Panc1 (cell line): ENCODE measurements at regions not wholly inside any gene's neighbourhood (a gene's known extent, or its start where the extent isn't known, plus 50 kb on each side); places are given as distances from the start of the nearest gene placed in this dataset.

ENCODE experiments used
- ATAC-seq: fragments of 200-7000 bp; cut with Tn5 transposase; 2 replicates; pipeline ENCODE4 v1.9.1; 2020; ENCODE audit warnings: mild to moderate bottlenecking, moderate library complexity
- BruUV-seq: library from RNA; stranded (reverse); fragments of 400-500 nt; replicated peaks from 2 replicates; lab custom pipeline; 2021; lab: Mats Ljungman, UMichigan
- CTCF ChIA-PET: fragments of 300-600 bp; sonication (Branson Sonifier 250); formaldehyde crosslinking; loops from one replicate; lab custom pipeline; 2022; ENCODE audit warnings: antibody characterized with exemption; lab: Charles Lee
- POLR2A ChIA-PET: fragments of 300-600 bp; sonication (Branson Sonifier 250); formaldehyde crosslinking; loops from one replicate; lab custom pipeline; 2022; ENCODE audit warnings: antibody characterized with exemption; lab: Charles Lee
- DNase-seq: peaks from one replicate; pipeline ENCODE4 v3.0.0-alpha.2; 2010; ENCODE audit warnings: low read depth, low spot score
- H3K27ac ChIP-seq: 2 replicates; pipeline ENCODE4 v1.5.1; 2011; ENCODE audit warnings: mild to moderate bottlenecking, low read length, inconsistent platforms
- H3K27me3 ChIP-seq: fragments of 200-500 bp; sonication (Bioruptor generic); 2 replicates; pipeline ENCODE4 v1.6.0; 2014; ENCODE audit warnings: low read length, inconsistent platforms; ENCODE audit not compliant: control insufficient read depth, insufficient read depth
- H3K36me3 ChIP-seq: fragments of 200-500 bp; sonication (Bioruptor generic); 2 replicates; pipeline ENCODE4 v1.5.1; 2014; ENCODE audit warnings: inconsistent platforms, mild to moderate bottlenecking, low read length, moderate library complexity; ENCODE audit not compliant: control insufficient read depth, insufficient read depth
- H3K4me1 ChIP-seq: 2 replicates; pipeline ENCODE4 v1.5.1; 2011; ENCODE audit warnings: inconsistent platforms, mild to moderate bottlenecking, low read length, moderate library complexity; ENCODE audit not compliant: control insufficient read depth, insufficient read depth
- H3K4me3 ChIP-seq, 2 experiments: 2 replicates each; pipeline ENCODE4 v1.5.1; 2011 to 2012; ENCODE audit warnings: low read depth in 2 of 2, low read length in 2 of 2, mild to moderate bottlenecking in 2 of 2, inconsistent platforms in 1 of 2, moderate library complexity in 1 of 2
- H3K9me3 ChIP-seq: fragments of 200-500 bp; sonication (Bioruptor generic); 2 replicates; pipeline ENCODE4 v1.5.1; 2014; ENCODE audit warnings: low read depth, mild to moderate bottlenecking, inconsistent platforms, low read length, moderate library complexity; ENCODE audit not compliant: control insufficient read depth, insufficient read depth
- POLR2AphosphoS5 ChIP-seq: IDR thresholded peaks from 2 replicates; pipeline ENCODE4 v1.6.1; 2012; ENCODE audit warnings: mild to moderate bottlenecking, low read depth, low read length, moderate library complexity
- SIN3A ChIP-seq: IDR thresholded peaks from 2 replicates; pipeline ENCODE4 v1.6.1; 2012; ENCODE audit warnings: low read depth, mild to moderate bottlenecking, low read length, moderate library complexity, borderline replicate concordance; ENCODE audit not compliant: insufficient read depth
- TCF7L2 ChIP-seq: IDR thresholded peaks from 2 replicates; pipeline ENCODE4 v1.6.1; 2011; ENCODE audit warnings: mild to moderate bottlenecking, low read depth, low read length, inconsistent platforms
- in situ Hi-C: cut with HindIII; loops from 2 replicates; pipeline ENCODE4 v1.10.0; 2016; ENCODE audit warnings: low sequenced_read_pairs, low pct_unique_long_range_greater_than_20kb
- intact Hi-C: fragments of 100-400 bp; cut with micrococcal nuclease; formaldehyde crosslinking; loops from one replicate; pipeline ENCODE4 v1.10.0; 2022; ENCODE audit not compliant: unreplicated experiment
- TF ChIP-seq, protein P1 (sequence below), 2 experiments: IDR thresholded peaks; 2 replicates each; pipeline ENCODE4 v1.6.1; 2011 to 2012; ENCODE audit warnings: low read depth in 2 of 2, control low read depth in 1 of 2, low read length in 1 of 2, mild to moderate bottlenecking in 1 of 2, moderate library complexity in 1 of 2; ENCODE audit not compliant: insufficient read depth in 1 of 2
- TF ChIP-seq, protein P2 (sequence below): fragments of 450-650 bp; IDR thresholded peaks from 2 replicates; pipeline ENCODE4 v1.5.1; 2017; ENCODE audit warnings: mild to moderate bottlenecking

DNA sequence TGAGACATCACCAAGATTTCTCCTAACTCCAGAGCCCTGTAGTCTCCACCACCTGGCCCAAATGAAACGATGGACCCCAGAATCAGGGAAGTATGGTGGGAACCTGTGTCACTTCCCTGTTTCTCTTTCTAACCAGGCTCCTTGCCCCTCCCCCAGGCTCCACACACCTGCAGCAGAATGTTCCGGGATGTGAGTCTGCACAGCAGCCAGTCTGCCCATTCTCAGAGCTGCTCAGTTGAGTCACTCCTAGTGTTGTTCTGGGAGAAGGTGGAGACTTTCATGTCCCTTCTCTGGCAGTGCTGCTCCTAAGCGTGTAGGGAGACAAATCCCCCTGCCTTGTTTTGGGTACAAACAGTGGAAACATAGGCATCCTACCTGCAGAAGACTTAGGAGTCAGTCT is 76.0 kb upstream of the XPA start:
- in situ Hi-C loops (no loop called here), intact Hi-C loops (no loop called here)
- DNase-seq (no peak), ATAC-seq (no peak)
- H3K27ac ChIP-seq = no peak overlapping the region
- TF ChIP-seq, protein P1, sequence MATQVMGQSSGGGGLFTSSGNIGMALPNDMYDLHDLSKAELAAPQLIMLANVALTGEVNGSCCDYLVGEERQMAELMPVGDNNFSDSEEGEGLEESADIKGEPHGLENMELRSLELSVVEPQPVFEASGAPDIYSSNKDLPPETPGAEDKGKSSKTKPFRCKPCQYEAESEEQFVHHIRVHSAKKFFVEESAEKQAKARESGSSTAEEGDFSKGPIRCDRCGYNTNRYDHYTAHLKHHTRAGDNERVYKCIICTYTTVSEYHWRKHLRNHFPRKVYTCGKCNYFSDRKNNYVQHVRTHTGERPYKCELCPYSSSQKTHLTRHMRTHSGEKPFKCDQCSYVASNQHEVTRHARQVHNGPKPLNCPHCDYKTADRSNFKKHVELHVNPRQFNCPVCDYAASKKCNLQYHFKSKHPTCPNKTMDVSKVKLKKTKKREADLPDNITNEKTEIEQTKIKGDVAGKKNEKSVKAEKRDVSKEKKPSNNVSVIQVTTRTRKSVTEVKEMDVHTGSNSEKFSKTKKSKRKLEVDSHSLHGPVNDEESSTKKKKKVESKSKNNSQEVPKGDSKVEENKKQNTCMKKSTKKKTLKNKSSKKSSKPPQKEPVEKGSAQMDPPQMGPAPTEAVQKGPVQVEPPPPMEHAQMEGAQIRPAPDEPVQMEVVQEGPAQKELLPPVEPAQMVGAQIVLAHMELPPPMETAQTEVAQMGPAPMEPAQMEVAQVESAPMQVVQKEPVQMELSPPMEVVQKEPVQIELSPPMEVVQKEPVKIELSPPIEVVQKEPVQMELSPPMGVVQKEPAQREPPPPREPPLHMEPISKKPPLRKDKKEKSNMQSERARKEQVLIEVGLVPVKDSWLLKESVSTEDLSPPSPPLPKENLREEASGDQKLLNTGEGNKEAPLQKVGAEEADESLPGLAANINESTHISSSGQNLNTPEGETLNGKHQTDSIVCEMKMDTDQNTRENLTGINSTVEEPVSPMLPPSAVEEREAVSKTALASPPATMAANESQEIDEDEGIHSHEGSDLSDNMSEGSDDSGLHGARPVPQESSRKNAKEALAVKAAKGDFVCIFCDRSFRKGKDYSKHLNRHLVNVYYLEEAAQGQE (IDR thresholded peaks at IDR 0.05; ENCODE audit: insufficient read depth in 1 of 2, low read depth in 2 of 2, low read length in 1 of 2) = no peak
- TF ChIP-seq, protein P2, sequence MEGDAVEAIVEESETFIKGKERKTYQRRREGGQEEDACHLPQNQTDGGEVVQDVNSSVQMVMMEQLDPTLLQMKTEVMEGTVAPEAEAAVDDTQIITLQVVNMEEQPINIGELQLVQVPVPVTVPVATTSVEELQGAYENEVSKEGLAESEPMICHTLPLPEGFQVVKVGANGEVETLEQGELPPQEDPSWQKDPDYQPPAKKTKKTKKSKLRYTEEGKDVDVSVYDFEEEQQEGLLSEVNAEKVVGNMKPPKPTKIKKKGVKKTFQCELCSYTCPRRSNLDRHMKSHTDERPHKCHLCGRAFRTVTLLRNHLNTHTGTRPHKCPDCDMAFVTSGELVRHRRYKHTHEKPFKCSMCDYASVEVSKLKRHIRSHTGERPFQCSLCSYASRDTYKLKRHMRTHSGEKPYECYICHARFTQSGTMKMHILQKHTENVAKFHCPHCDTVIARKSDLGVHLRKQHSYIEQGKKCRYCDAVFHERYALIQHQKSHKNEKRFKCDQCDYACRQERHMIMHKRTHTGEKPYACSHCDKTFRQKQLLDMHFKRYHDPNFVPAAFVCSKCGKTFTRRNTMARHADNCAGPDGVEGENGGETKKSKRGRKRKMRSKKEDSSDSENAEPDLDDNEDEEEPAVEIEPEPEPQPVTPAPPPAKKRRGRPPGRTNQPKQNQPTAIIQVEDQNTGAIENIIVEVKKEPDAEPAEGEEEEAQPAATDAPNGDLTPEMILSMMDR = no peak
- TF ChIP-seq TCF7L2 = no peak
- no peak for TF ChIP-seq POLR2AphosphoS5
- TF ChIP-seq SIN3A = no peak
- H3K4me3 ChIP-seq = no peak overlapping the region
- H3K9me3 ChIP-seq = no peaks in the 10 kb centered on the region
- H3K27me3 ChIP-seq = no peaks in the 10 kb centered on the region
- POLR2A ChIA-PET = no interaction called here
- CTCF ChIA-PET = no interaction called here
- BruUV-seq = no TSS peak
- no peaks in the 10 kb centered on the region for H3K36me3 ChIP-seq
- H3K4me1 ChIP-seq = no peaks in the 10 kb centered on the region

DNA sequence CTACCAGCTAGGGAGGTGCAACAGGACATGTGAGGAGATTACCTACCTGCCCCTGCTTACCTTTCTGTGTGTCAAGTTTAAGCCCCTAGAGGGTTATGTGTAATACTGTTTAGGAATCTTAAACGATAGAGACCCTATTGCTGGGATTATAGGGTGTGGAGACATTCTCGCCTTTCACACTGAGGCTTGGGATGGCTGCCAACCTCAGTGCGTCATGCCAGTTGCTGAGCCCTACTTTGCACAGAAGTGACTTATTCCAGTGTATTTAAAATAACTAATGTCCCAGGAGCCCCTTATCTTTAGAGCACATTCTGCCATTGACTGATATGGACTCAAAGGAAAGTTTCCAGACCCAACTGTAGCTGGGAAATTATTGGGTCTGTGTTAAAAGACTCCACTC is 76.6 kb upstream of the XPA start:
- no peak for ATAC-seq
- Histone ChIP-seq H3K4me3 (no peak overlapping the region), H3K27me3 (no peaks in the 10 kb centered on the region), H3K27ac (no peak overlapping the region), H3K36me3 (no peaks in the 10 kb centered on the region), H3K4me1 (no peaks in the 10 kb centered on the region), H3K9me3 (no peaks in the 10 kb centered on the region)
- in situ Hi-C loops (no loop called here), intact Hi-C loops (no loop called here)
- TF ChIP-seq, protein P2 = no peak
- TF ChIP-seq SIN3A (no peak), POLR2AphosphoS5 (no peak), TCF7L2 (no peak)
- TF ChIP-seq, protein P1 (IDR thresholded peaks at IDR 0.05; ENCODE audit: insufficient read depth in 1 of 2, low read depth in 2 of 2, low read length in 1 of 2) = no peak
- no peak for DNase-seq
- POLR2A ChIA-PET = no interaction called here
- CTCF ChIA-PET = no interaction called here
- BruUV-seq = no TSS peak
